Femur (tissue), 1 donor: ENCODE measurements at regions not wholly inside any gene's neighbourhood (a gene's known extent, or its start where the extent isn't known, plus 50 kb on each side); places are given as distances from the start of the nearest gene placed in this dataset.
"Not testable (repeated sequence)": the region's sequence is repeated elsewhere in the genome, so short reads cannot be mapped to it uniquely, and the experiment has no call there.

Experiments
- DNase-seq: peaks from one replicate; pipeline ENCODE4 v3.0.0-alpha.2; 2017

DNA sequence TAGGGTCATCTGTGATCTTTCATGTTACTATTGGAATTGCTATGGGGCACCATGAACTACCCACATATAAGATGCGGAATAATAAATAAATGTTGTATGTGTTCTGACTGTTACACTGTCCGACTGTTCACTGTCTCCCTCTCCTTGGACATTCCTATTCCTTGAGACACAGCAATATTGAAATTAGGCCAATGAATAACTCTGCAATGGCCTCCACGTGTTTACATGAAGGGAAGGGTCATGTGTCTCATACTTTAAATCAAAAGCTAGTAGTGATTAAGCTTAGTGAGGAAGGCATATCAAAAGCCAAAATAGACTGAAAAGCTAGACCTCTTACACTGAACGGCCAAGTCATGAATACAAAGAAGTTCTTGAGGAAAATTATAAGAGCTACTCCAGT is 751.3 kb downstream of the SOCS6 start:
- no peak for DNase-seq

DNA sequence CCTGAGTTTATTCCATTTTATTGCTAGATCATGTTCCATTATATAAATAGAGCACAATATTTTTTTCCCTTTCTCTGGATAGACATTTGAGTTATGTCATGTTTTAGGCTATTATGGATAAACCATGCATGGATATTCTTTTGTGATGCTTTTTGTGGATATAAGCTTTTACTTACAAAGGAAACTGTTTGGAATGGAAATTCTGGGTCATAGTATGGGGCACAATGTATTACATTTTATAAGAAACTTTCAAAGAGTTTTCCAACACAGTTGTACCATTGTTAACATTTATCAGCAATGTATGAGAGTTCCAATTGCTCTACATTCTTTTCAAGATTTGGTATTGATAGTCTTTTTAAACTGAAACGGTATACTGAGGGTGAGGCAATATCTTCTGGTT is 749.4 kb downstream of the SOCS6 start:
- no peak for DNase-seq

DNA sequence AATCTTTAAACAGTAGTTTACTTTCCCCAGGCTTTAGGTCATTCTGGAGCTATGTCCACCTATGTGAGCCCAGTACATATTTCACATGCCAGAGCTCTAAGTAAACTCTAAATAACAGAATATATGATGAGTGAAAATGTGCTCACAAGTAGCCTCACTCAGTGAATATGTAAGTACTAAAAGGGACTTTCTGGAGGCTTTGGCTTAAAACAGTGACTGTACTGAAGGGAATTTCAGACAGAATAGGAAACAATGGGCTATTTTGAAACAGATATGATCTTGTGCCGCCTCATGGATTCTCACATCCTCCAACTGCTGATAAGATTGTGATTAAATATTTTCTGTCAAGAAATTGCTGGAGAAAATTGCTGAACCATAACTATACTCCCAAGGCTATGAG is 747.9 kb downstream of the SOCS6 start:
- DNase-seq: no peak

DNA sequence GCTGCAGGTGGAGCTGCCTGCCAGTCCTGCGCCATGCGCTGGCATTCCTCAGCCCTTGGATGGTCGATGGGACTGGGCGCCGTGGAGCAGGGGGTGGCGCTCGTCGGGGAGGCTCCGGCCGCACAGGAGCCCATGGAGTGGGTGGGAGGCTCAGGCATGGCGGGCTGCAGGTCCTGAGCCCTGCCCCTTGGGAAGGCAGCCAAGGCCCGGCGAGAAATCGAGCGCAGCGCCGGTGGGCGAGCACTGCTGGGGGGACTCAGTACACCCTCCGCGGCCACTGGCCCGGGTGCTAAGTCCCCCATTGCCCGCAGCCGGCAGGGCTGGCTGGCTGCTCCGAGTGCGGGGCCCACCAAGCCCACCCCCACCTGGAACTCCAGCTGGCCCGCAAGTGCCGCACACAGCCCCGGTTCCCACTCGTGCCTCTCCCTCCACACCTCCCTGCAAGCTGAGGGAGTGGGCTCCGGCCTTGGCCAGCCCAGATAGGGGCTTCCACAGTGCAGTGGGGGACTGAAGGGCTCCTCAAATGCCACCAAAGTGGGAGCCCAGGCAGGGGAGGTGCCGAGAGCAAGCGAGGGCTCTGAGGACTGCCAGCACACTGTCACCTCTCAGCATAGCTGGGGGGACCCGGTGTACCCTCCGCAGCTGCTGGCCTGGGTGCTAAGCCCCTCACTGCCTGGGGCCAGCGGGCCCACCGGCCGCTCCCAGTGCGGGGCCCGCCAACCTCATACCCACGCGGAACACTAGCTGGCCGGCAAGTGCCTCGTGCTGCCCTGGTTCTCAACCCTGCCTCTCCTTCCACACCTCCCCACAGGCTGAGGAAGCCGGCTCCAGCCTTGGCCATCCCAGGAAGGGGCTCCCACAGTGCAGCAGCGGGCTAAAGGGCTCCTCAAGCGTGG is 742.7 kb downstream of the SOCS6 start:
- not testable (repeated sequence) for DNase-seq

DNA sequence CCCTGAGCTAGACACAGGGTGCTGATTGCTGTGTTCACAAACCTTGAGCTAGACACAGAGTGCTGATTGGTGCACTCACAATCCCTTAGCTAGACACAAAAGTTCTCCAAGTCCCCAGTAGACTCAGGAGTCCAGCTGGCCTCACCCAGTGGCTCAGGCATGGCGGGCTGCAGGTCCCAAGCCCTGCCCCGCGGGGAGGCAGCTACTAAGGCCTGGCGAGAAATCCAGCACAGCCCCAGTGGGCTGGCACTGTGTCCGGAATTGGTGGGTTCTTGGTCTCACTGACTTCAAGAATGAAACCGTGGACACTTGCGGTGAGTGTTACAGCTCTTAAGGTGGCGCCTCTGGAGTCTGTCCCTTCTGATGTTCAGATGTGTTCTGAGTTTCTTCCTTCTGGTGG is 741.2 kb downstream of the SOCS6 start:
- DNase-seq: not testable (repeated sequence)

DNA sequence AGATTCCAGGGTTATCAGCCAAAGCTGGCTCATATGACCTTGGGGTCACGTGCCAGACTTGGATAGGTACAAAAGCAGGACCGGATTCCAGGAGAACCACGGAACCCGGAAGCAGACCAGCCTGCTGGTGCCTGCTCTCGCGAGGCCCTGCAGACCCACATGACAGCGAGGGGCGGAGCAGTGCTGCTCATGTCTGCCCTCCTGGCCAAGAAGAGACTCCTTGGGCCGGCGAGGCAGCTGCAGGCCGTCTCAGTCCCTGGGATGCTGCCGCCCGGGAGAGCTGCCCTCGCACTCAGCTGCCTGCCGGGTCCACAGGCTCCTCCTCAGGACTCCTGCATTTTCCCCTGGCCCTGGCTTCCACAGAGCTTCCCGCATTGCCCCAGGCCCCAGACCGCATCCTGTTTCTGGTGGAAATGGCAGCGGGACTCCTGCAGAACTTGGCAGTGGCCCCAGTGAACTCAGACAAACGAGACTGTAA is 739.5 kb downstream of the SOCS6 start:
- DNase-seq: no peak

DNA sequence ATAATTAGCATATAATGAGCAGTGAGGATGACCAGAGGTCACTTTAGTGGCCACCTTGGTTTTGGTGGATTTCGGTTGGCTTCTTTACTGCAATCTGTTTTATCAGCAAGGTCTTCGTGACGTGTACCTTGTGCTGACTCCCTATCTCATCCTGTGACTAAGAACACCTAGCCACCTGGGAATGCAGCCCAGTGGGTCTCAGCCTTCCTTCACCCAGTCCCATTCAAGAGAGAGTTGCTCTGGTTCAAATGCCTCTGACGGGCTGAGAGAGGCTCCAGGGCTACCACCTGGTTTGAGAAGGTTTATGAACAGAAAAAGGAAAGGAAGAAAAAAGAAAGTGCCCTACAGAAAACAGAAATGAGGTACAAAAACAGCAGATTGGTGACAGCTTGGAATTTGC is 738.7 kb downstream of the SOCS6 start:
- DNase-seq: no peak

DNA sequence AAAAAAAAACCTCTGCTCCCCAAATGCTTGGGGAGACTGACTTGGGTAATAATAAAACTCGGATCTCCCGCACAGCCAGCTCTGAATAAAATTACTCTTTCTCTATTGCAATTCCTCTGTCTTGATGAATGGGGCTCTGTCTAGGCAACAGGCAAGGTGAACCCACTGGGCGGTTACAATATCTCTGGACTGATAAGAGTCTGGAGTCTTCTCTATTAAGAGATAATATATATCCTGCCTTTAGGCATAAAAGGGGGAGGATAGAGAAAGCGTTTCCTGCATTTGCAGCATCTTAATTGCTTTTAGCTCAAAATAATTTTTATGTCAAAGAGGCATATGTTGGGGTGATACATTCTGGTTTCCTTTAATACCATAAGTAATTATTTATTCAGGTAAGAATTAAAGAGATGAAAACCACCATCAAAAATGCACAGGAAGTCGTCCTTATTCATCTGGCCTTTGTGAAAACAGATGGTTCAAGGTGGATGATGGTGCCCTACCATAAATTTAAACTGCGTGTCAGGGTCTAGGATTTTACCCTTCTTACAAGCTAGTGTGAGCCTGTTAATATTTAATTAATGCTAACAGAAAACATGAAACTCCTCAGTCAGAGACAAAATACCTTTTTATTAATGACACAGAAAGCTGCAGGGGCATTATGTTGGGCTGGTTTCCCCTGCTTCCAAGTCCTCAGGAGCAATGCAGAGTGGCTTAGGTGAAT is 736.8 kb downstream of the SOCS6 start:
- DNase-seq: no peak

DNA sequence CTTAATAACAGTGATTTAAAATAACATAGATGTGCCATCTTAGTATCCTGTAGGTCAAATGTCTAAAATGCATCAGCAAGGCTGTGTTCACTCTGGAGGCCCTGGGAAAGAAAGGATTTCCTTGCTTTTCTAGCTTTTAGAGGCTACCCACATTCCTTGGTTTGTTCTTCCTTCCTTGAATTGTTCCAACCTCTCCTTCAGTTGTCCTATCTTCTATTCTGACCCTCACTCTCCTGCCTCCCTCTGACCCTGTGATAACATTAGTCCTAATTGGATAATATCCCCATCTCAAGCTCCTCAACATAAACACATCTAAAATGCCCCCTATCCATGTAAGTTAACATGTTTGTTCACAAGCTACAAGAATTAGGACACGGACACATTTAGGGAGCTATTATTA is 733.5 kb downstream of the SOCS6 start:
- DNase-seq: no peak

DNA sequence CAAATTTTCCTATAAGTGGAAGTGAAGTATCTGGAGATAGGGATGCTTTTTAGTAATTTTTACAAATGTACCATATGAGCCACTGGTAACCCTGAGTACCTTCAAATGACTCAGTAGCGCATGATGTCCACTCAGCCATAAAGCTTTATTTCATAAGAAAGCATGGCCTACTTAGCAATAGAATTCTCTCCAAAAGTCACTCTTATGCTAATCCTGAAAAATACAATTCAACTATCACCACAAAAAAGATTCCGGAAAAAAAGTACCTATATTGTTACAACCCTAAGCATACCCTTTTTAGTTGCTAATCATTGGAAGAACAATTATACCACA is 732.2 kb downstream of the SOCS6 start:
- DNase-seq: no peak

DNA sequence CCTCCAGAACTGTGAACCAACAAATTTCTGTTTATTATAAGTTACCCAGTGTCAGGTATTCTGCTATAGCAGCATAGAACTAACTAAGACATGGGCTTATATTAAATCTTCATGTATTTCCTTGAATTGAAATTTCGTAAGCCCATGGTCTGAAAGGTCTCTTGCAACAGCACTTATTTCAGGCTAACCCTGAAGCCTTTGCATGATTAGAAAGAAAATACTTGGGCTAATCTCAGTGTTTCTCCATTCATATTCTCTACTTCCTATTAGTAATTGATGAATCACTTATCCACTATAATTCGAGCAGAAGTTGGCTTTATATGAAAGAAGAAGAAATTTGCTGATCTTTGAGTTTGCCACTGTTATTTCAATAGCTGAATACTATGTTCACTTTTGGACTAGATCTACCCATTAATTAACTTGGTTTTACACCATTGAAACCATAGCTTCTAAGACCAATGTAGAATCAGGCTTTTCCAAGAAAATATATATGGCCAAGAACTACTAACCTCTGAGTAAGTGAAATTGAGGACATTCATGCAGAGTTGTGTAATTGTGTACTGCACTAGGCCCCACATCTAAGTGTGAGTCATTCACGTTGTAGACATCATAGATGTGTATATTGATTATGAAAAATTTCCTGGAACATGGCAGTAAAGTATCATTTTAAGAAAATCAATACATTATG is 731.6 kb downstream of the SOCS6 start:
- DNase-seq: no peak

DNA sequence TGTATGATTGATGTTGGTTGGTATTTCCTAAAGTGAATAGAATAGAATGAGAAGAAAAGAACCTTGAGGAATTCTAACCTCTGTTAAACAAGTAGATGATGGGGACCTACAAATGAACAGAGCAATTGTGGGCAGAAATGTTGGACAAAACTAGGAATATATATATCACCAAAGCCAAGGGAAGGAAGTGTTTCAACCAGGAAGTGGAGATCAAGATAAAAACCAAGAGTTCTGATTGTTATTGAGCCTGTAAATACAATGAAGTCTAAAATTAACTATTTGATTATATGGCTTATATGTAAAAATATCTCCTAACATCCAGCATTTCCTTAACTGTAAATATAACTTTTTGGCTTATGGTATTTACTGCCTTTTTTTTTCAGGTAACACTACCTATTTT is 730.0 kb downstream of the SOCS6 start:
- DNase-seq: no peak

DNA sequence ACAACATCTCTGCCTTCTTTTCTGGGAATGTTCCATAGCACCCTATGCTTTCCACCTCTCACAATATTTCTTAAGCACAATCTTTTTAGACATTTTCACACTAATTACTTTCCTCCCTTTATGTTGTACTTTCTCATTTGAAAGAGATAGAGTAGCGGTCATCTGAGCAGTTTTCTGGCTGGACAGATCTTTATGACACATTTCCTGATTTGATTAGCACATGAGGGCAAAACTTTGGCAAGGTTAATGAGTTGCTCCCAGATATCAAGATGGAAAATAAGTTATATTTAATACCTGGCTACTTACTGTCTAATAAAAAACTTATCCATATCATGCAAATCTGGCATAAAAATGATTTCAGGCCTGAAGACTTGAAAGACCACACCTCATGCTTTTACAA is 723.9 kb downstream of the SOCS6 start:
- no peak for DNase-seq

DNA sequence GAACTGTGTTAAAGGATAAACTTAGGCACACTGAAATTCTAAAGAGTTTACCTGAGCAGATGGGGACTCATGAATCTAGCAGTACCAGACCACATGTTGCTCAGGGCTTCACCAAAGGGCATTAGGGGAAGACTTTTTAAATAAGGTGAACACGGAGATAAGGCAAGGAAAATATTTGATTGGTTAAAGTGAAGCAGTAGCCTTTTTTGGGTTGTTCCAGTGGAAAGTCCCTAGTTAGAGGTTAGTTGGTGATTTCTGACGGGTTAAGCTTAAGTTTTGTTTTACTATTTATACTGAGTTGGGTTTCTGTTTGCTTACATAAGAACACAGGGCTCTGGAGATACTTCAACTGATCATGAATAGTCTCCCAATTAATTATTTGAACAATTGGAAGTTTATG is 722.5 kb downstream of the SOCS6 start:
- no peak for DNase-seq

DNA sequence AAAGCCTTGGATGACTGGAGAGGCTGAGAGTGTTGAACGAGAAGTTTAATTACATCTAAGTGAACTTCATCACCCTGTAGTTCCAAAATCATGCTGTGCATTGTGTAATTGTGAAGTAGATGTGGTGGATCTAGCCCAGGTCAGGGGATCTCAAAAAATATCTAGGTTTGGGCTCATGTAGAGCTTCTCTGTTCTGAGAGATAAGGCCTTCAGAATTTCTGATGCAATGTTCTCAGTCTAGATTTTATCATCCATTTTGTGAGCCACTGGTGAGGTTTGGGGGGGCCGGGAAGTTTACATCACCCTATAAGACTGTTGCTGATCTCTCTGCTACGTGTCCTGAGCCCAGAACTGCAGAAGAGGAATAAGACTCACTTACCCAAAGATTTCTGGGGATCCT is 719.4 kb downstream of the SOCS6 start:
- no peak for DNase-seq

DNA sequence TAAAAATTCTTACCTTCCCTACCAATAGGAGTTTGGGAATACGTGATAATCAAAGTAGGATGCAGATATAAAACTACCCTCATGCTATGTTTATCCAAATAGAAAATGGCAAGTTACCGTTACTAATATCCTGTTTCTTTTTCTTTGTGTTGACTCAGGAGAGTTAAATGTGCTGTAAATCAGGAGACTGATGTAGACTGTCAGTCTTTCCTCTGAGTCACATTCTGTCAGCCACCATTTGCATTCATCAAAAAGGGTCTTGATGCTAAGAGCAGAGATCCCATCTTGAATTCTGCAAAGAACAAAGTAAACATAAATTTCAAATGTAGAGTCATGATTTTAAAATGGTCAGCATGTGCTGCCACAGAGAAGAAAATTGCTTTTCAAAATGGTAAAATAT is 712.8 kb downstream of the SOCS6 start:
- DNase-seq: no peak

DNA sequence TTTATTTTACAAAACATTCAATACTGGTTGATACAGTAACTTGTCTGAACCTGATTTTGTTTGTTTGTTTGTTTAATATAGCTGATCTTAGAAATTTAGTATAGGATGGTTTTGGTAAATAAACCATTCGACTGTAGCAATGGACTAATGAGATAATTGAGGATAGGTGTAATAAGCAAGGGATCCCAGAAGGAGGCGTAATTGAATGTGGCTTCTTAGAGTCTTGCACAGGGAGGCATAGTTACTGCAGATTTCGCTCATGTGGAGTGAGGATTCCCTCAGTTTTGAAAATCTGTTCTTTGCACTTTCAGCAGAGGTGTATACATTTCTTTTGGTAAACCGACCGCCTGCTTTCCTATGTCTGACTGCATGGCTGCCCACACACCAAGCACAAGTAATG is 709.6 kb downstream of the SOCS6 start:
- DNase-seq: no peak

DNA sequence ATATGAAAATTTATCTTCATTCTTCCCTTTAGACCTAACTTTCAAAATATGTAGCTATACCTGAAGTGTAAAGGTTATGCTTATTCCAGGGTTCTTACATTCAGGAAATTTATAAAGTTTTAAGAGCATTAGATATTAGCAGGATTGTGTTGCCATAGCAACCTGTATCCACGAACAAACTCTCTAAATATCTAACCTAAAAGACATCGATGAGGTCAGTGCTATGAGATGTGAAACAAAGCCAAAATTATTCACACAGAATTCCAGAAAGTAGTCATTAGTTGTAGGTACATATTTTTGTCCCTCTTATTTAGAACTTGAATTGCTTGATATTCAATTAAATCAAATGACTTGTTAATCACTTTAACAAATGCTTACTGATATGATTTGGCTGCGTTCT is 705.3 kb downstream of the SOCS6 start:
- no peak for DNase-seq

DNA sequence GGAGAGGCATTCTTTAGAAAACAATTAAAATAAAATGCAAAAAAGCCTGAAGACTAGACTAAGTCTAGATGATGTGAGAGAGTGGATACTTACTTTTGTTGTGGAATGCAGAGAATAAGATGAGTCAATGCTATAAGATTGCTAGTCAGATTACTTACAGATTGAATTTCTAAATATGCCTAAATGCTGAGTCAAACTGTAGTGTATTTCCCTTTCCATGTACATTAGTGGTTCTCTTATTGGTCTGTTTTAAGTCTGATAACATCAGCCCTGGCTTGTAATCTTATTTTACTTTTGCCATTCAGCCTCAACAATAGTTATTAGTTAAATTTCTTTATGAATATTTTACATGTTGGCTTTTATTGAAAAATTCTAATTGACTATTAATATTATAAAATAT is 702.7 kb downstream of the SOCS6 start:
- no peak for DNase-seq

DNA sequence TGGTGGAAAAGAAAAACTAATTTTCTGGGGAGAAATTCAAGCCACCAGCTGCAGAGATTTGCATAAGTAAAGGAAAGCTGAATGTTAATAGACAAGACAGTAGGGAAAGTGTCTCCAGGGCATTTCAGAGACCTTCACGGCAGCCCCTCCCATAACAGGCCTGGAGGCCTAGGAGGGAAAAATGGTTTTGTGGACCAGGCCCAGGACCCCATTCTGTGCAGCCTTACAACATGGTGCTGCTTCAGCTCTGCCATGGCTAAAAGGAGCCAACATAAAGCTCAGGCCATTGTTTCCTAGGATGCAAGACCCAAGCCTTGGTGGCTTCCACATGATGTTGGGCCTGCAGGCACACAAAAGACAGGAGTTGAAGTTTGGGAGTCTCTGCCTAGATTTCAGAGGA is 697.1 kb downstream of the SOCS6 start:
- DNase-seq: no peak

DNA sequence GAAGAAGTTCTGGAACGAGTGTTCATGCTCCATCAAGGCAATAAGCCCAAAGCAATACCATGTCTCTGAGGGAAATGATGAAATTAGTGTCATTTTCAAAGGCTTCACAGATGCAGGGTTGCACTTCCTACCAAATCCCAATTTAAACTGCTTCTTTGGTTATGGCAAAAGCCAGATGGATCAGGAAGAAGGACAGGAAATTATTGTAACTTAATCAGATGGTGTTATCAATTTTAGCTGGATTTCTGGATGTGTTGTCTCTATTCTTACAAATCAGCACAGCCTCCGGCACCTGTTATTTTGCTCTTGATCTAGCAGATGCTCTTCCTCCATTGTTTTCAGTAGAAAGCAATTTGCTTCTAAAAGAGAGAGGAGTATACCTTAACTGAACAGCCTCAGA is 693.4 kb downstream of the SOCS6 start:
- DNase-seq: no peak

DNA sequence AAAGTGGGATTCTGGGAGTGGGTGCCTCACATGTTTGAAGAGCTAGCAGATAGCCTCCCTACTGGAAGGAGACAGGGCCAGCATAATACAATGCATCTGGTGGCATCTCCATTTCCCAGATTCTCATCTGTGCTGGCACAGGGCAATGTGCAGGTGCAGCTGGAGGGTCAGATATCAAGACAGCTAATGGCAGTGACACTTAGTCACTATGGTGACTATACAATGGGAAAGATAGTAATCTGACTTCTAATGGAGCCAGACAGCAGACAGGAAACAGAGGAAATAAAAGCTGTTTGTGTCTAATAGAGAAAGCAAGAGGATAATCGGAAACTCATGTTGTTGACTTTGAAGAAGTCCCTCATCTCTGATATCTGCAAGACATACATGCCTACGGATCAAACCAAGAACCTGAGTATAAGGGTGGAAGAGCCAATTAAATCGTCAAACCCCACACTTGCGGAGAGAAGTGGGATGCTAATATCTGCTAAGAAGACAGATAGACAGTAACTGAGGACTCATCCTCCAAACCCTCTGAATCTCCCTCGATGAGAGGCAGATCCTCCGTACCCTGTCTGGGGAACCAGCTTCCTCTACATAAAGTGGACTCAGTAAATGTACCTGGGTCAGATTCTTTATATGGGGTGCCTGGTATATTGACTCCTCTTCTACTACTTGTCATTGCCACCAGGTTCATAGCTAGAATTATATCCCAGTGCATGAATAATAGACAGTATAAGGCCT is 692.7 kb downstream of the SOCS6 start:
- DNase-seq: no peak

DNA sequence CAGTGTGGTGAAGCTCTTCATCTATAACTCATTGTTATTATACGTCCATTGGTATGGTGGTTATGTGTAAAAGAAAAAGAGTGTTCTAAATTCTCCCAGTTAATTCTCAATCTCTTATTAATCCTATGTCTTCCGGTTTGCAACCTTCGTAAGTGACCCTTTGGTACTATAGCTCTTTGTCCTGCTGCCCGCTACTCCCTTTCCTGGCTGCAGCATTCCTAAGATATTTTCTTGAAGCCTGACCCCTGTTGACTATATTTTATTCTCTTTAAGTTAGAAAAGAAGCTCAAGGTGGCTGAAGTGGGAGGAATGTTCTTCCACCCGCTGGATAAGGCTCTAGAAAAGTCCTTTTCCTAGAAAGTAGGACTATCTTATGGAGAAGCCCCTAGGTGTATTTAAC is 684.8 kb downstream of the SOCS6 start:
- no peak for DNase-seq
